ENCODE measurements at regions not wholly inside any gene's neighbourhood (a gene's known extent, or its start where the extent isn't known, plus 50 kb on each side); places are given as distances from the start of the nearest gene placed in this dataset.

- no peak for TF ChIP-seq POLR2A (IDR thresholded peaks at IDR 0.05)
- no peak for TF ChIP-seq CTCF (IDR thresholded peaks at IDR 0.05)
These were observed 820.1 kb downstream of the TMTC2 start for GRCh38 chr12:83506841-83507240.
